Muscle of arm (tissue), 1 donor: ENCODE measurements at regions not wholly inside any gene's neighbourhood (a gene's known extent, or its start where the extent isn't known, plus 50 kb on each side); places are given as distances from the start of the nearest gene placed in this dataset.
"Not testable (repeated sequence)": the region's sequence is repeated elsewhere in the genome, so short reads cannot be mapped to it uniquely, and the experiment has no call there.

ENCODE experiments used
- DNase-seq: peaks from one replicate; pipeline ENCODE4 v3.0.0-alpha.2; 2013

GRCh38 chrX:15116900-15117299 is 153.0 kb downstream of the ASB9 start:
- DNase-seq, result no peak

GRCh38 chrX:15114743-15115566 is 154.9 kb downstream of the ASB9 start:
- DNase-seq, result no peak

GRCh38 chrX:15107367-15107988 is 162.4 kb downstream of the ASB9 start:
- DNase-seq, result no peak

GRCh38 chrX:15098505-15098904 is 171.4 kb downstream of the ASB9 start:
- DNase-seq, result no peak

GRCh38 chrX:15087747-15088146 is 182.1 kb downstream of the ASB9 start:
- DNase-seq, result no peak

GRCh38 chrX:15073313-15073712 is 196.6 kb downstream of the ASB9 start:
- no peak for DNase-seq

GRCh38 chrX:15072880-15073279 is 197.0 kb downstream of the ASB9 start:
- DNase-seq, result no peak

GRCh38 chrX:15072259-15072658 is 197.6 kb downstream of the ASB9 start:
- DNase-seq, result no peak

GRCh38 chrX:15059474-15059873 is 186.3 kb downstream of the MOSPD2 start:
- DNase-seq, result no peak

GRCh38 chrX:15056044-15056443 is 182.8 kb downstream of the MOSPD2 start:
- DNase-seq, result no peak

GRCh38 chrX:15055146-15055930 is 182.1 kb downstream of the MOSPD2 start:
- DNase-seq, result no peak

GRCh38 chrX:15050395-15050794 is 177.2 kb downstream of the MOSPD2 start:
- DNase-seq, result no peak

GRCh38 chrX:15043538-15043937 is 170.3 kb downstream of the MOSPD2 start:
- DNase-seq, result no peak

GRCh38 chrX:15033917-15034316 is 160.7 kb downstream of the MOSPD2 start:
- no peak for DNase-seq

- DNase-seq, result no peak
These were observed 144.3 kb downstream of the MOSPD2 start for GRCh38 chrX:15017491-15017890.

- DNase-seq, result no peak
These were observed 142.8 kb downstream of the MOSPD2 start for GRCh38 chrX:15016051-15016450.

GRCh38 chrX:15014281-15014680 is 141.1 kb downstream of the MOSPD2 start:
- no peak for DNase-seq

- DNase-seq, result no peak
These were observed 140.2 kb downstream of the MOSPD2 start for GRCh38 chrX:15013461-15013860.

GRCh38 chrX:14997271-14997670 is 124.0 kb downstream of the MOSPD2 start:
- no peak for DNase-seq

GRCh38 chrX:14984425-14984824 is 111.2 kb downstream of the MOSPD2 start:
- DNase-seq, result not testable (repeated sequence)
